GM21515 (cell line): ENCODE measurements at regions not wholly inside any gene's neighbourhood (a gene's known extent, or its start where the extent isn't known, plus 50 kb on each side); places are given as distances from the start of the nearest gene placed in this dataset.

Experiments
- ATAC-seq: cut with Tn5 transposase; IDR thresholded peaks from one replicate; pipeline ENCODE4 v1.9.1; 2021; ENCODE audit not compliant: unreplicated experiment

- ATAC-seq = no peak
Measured at GRCh38 chr1:219281831-219282230, 108.2 kb downstream of the LYPLAL1 start.

GRCh38 chr1:219279017-219279770 lies 105.5 kb downstream of the LYPLAL1 start:
- ATAC-seq = no peak

GRCh38 chr1:219278288-219278687 lies 104.6 kb downstream of the LYPLAL1 start:
- no peak for ATAC-seq

DNA sequence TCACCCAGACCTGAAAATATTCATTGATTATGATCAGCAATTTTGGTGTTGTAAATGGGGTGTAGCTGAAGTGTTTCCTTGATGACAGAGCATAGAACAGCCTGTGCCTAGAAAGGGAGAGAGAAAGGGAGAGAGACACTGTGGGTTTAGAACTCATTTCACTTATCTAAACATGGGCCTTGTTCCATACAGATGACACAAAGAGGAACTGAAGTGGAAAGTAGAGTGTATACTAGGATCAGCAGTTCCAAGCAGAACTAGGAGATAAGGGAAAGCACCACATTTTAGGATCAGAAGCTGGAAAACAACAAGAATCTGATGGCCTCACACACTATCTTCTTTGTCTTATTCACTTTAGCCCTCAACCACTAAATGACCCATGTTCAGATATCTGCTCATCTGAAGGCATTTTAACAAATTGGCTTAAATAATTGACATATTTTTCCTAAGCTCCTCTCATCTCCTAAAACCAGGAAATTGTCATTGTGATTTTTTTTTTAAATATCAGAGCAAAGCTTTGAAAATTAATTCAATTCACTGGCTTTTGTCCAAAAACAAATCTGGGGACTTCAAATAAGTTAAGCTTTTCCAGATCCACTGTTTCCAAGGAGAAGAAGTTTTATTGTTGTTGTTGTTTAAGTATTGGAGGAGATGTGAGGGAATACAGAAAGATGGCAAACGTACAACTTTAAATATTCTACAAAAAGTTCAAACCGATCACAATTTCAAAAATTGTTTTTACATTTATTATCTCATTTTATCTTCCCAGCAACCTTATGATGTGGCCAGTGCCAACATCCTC lies 103.8 kb downstream of the LYPLAL1 start:
- ATAC-seq = no peak

GRCh38 chr1:219276049-219276738 lies 102.5 kb downstream of the LYPLAL1 start:
- ATAC-seq = no peak

GRCh38 chr1:219273088-219273686 lies 99.5 kb downstream of the LYPLAL1 start:
- ATAC-seq = no peak

DNA sequence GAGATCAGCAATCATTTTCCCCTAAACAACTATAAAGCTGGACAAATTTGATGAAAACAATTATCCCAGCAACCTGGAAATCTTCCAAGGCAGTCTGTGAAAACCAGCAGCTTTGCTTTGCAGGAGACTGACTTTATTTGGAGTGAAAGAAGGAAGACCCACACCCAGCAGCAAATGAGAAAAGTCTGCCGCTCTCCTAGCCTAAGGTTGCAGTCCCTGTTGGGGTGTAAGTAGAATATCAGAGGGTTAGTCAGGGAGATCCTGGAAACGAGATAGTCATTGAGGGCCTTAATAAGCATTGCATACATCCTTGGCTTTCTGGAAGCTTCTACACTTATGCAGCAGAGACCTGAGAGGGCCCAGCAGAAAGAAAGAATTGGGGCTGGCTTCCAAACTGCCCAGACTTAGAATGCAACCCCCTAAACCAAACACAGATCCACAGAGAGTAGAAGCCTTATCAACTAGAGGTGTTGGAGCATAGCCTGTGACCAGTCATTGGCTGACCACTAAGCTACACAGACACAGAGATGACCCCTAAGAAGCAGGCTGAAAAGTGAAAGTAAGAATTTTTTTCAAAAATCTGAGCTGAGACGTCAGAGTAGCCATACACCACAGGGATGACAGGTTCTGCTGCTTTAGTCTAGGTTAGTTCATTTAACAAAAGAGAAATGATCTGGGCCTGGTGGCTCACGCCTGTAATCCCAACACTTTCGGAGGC lies 98.3 kb downstream of the LYPLAL1 start:
- no peak for ATAC-seq

DNA sequence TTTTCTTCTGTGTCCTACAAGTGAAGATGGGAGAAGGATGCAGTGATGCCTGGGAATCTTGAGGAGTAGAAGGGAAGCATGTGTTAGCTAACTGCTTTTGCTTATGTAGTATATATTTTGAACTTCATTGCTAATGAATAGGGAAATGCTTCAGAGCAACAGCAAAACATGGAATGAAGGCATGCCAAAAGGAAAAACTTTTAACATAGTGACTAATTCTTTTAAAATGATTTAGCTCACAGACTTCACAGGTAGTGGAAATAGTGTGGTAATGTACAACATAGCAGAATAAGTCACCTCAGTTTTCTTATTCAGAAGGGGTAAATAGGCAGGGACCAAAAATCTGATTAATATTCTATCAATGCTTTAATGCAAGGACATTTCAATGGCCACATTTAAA lies 95.5 kb downstream of the LYPLAL1 start:
- ATAC-seq = no peak

- no peak for ATAC-seq
Measured at GRCh38 chr1:219266524-219266923, 92.8 kb downstream of the LYPLAL1 start.

DNA sequence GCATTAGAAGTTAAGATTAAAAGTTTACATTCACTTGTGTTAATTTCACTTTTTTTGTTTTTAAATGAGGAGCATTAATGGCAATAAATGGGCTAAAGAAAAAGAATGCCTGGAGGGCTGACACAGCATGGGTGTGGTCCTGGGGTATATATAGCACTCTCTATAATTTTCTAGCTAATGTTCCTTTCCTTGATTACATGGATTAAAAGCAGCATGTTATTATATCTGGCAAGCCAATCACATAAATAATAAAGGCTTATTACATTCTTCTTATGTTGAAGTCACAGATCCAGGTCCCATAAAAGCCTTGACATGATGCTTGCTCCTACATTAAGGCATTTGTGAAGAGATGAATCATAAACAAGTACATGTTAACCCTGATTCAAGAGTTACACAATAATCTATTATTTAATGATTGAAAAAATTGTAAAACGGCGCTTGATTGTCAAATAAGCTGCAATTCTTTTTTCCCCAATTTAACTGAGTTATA lies 91.4 kb downstream of the LYPLAL1 start:
- ATAC-seq = no peak

GRCh38 chr1:219264561-219264960 lies 90.9 kb downstream of the LYPLAL1 start:
- ATAC-seq = no peak
